Activated B cell treated with CpG ODN at 0.5 μM for 24 hours (primary cell): ENCODE measurements at regions not wholly inside any gene's neighbourhood (a gene's known extent, or its start where the extent isn't known, plus 50 kb on each side); places are given as distances from the start of the nearest gene placed in this dataset.

Source experiments
- ATAC-seq: fragments of 200-7000 bp; cut with Tn5 transposase; one replicate; pipeline ENCODE4 v1.10.0; 2021; ENCODE audit warnings: low read depth, mild to moderate bottlenecking, moderate library complexity
- CTCF ChIA-PET: fragments of 350-600 bp; sonication (Branson Sonifier 250); formaldehyde crosslinking; loops from one replicate; lab custom pipeline; 2021; ENCODE audit warnings: antibody characterized with exemption; lab: Charles Lee
- POLR2A ChIA-PET: fragments of 350-600 bp; sonication (Branson Sonifier 250); formaldehyde crosslinking; loops from one replicate; lab custom pipeline; 2021; ENCODE audit warnings: antibody characterized with exemption; lab: Charles Lee
- DNase-seq: peaks from one replicate; pipeline ENCODE4 v3.0.0; 2022
- H3K27ac Mint-ChIP-seq: one replicate; pipeline ENCODE4 v1.8.0; 2020; ENCODE audit warnings: mixed read lengths
- H3K27me3 Mint-ChIP-seq: one replicate; pipeline ENCODE4 v1.8.0; 2021; ENCODE audit warnings: mixed read lengths
- H3K36me3 Mint-ChIP-seq: one replicate; pipeline ENCODE4 v1.8.0; 2021; ENCODE audit warnings: low read depth, mixed read lengths
- H3K4me1 Mint-ChIP-seq: one replicate; pipeline ENCODE4 v1.8.0; 2021; ENCODE audit warnings: mixed read lengths
- H3K4me3 Mint-ChIP-seq: one replicate; pipeline ENCODE4 v1.8.0; 2020; ENCODE audit warnings: mild to moderate bottlenecking, mixed read lengths
- H3K9me3 Mint-ChIP-seq: one replicate; pipeline ENCODE4 v1.8.0; 2020; ENCODE audit warnings: mixed read lengths
- CTCF ChIP-seq: fragments of 200-600 bp; IDR thresholded peaks from one replicate; pipeline ENCODE4 v1.8.0; 2022; ENCODE audit warnings: antibody characterized with exemption, mild to moderate bottlenecking
- intact Hi-C: fragments of 100-400 bp; cut with micrococcal nuclease; formaldehyde crosslinking; loops from one replicate; pipeline ENCODE4 v1.15.1; 2024

- TF ChIP-seq CTCF, result no peak
- no peak for DNase-seq
- intact Hi-C loops, result no loop called here
- H3K27me3 Mint-ChIP-seq, result no peaks in the 10 kb centered on the region
- no peaks in the 10 kb centered on the region for H3K36me3 Mint-ChIP-seq
- no peak overlapping the region for H3K4me3 Mint-ChIP-seq
- no peak overlapping the region for H3K27ac Mint-ChIP-seq
- ATAC-seq, result no peak
- H3K9me3 Mint-ChIP-seq, result peaks cover 17% of the 10 kb centered on the region
- POLR2A ChIA-PET, result no interaction called here
- CTCF ChIA-PET, result no interaction called here
- H3K4me1 Mint-ChIP-seq, result no peaks in the 10 kb centered on the region
These were observed 305.7 kb upstream of the FLRT2 start for GRCh38 chr14:85224241-85224640.

- Mint-ChIP-seq H3K36me3 (no peaks in the 10 kb centered on the region), H3K9me3 (no peaks in the 10 kb centered on the region), H3K27me3 (no peaks in the 10 kb centered on the region), H3K27ac (no peak overlapping the region), H3K4me1 (no peaks in the 10 kb centered on the region), H3K4me3 (no peak overlapping the region)
- POLR2A ChIA-PET, result no interaction called here
- DNase-seq (no peak), ATAC-seq (no peak)
- no peak for TF ChIP-seq CTCF
- intact Hi-C loops, result no loop called here
- CTCF ChIA-PET, result no interaction called here
These were observed 296.2 kb upstream of the FLRT2 start for GRCh38 chr14:85233756-85234155.

GRCh38 chr14:85234156-85235025, 295.6 kb upstream of the FLRT2 start:
- H3K4me1 Mint-ChIP-seq, result no peaks in the 10 kb centered on the region
- POLR2A ChIA-PET, result no interaction called here
- CTCF ChIA-PET, result no interaction called here
- no peak overlapping the region for H3K27ac Mint-ChIP-seq
- H3K36me3 Mint-ChIP-seq, result no peaks in the 10 kb centered on the region
- intact Hi-C loops, result no loop called here
- ATAC-seq (no peak), DNase-seq (no peak)
- no peaks in the 10 kb centered on the region for H3K9me3 Mint-ChIP-seq
- H3K4me3 Mint-ChIP-seq, result no peak overlapping the region
- H3K27me3 Mint-ChIP-seq, result no peaks in the 10 kb centered on the region
- TF ChIP-seq CTCF, result no peak

- no peaks in the 10 kb centered on the region for H3K9me3 Mint-ChIP-seq
- TF ChIP-seq CTCF, result no peak
- H3K27me3 Mint-ChIP-seq, result no peaks in the 10 kb centered on the region
- intact Hi-C loops, result no loop called here
- H3K4me1 Mint-ChIP-seq, result no peaks in the 10 kb centered on the region
- ATAC-seq (no peak), DNase-seq (no peak)
- H3K4me3 Mint-ChIP-seq, result no peak overlapping the region
- POLR2A ChIA-PET, result no interaction called here
- H3K36me3 Mint-ChIP-seq, result no peaks in the 10 kb centered on the region
- CTCF ChIA-PET, result no interaction called here
- H3K27ac Mint-ChIP-seq, result no peak overlapping the region
These were observed 294.1 kb upstream of the FLRT2 start for GRCh38 chr14:85235868-85236267.

- ChIA-PET POLR2A (no interaction called here), CTCF (no interaction called here)
- TF ChIP-seq CTCF, result no peak
- H3K27me3 Mint-ChIP-seq, result no peaks in the 10 kb centered on the region
- DNase-seq, result no peak
- no peak for ATAC-seq
- H3K4me1 Mint-ChIP-seq, result no peaks in the 10 kb centered on the region
- no peak overlapping the region for H3K4me3 Mint-ChIP-seq
- no peaks in the 10 kb centered on the region for H3K9me3 Mint-ChIP-seq
- H3K27ac Mint-ChIP-seq, result no peak overlapping the region
- intact Hi-C loops, result no loop called here
- H3K36me3 Mint-ChIP-seq, result no peaks in the 10 kb centered on the region
These were observed 293.6 kb upstream of the FLRT2 start for GRCh38 chr14:85236296-85236695.
